IMR-90 (cell line): ENCODE measurements at regions not wholly inside any gene's neighbourhood (a gene's known extent, or its start where the extent isn't known, plus 50 kb on each side); places are given as distances from the start of the nearest gene placed in this dataset.

ENCODE experiments used
- ATAC-seq: fragments of 200-7000 bp; cut with Tn5 transposase; 2 replicates; pipeline ENCODE4 v1.9.1; 2020; ENCODE audit warnings: low read depth, mild to moderate bottlenecking, moderate library complexity
- BruUV-seq: library from RNA; stranded (reverse); fragments of 400-500 nt; replicated peaks from 2 replicates; lab custom pipeline; 2021; lab: Mats Ljungman, UMichigan
- CTCF ChIA-PET: fragments of 300-600 bp; formaldehyde crosslinking; extraction: SDS; loops from one replicate; lab custom pipeline; 2021; ENCODE audit warnings: antibody characterized with exemption; lab: Yijun Ruan, JAX
- POLR2A ChIA-PET: fragments of 300-600 bp; sonication (Branson Sonifier 250); formaldehyde crosslinking; loops from one replicate; lab custom pipeline; 2022; ENCODE audit warnings: antibody characterized with exemption; ENCODE audit not compliant: unreplicated experiment; lab: Charles Lee
- DNase-seq: peaks from one replicate; pipeline ENCODE4 v3.0.0; 2013
- H2AFZ ChIP-seq: replicated peaks from 2 replicates; pipeline ENCODE3; 2013; ENCODE audit warnings: low read length, mild to moderate bottlenecking; ENCODE audit not compliant: poor library complexity
- H2AK5ac ChIP-seq: 2 replicates; pipeline ENCODE4 v1.6.1; 2013; ENCODE audit warnings: low read depth, low read length, inconsistent platforms
- H2AK9ac ChIP-seq: replicated peaks from 2 replicates; pipeline ENCODE3; 2013; ENCODE audit warnings: mild to moderate bottlenecking, low read depth, low read length, moderate library complexity; ENCODE audit not compliant: poor library complexity
- H2BK120ac ChIP-seq: 2 replicates; pipeline ENCODE4 v1.6.1; 2013; ENCODE audit warnings: low read depth, low read length, inconsistent platforms
- H2BK15ac ChIP-seq: 3 replicates; pipeline ENCODE4 v1.6.1; 2013; ENCODE audit warnings: low read depth, low read length, inconsistent platforms
- H2BK20ac ChIP-seq: 2 replicates; pipeline ENCODE4 v1.6.1; 2013; ENCODE audit warnings: low read depth, mild to moderate bottlenecking, inconsistent platforms, low read length, moderate library complexity
- H2BK5ac ChIP-seq: 2 replicates; pipeline ENCODE4 v1.6.1; 2013; ENCODE audit warnings: mild to moderate bottlenecking, low read depth, low read length, inconsistent platforms; ENCODE audit not compliant: poor library complexity, severe bottlenecking
- H3K14ac ChIP-seq: replicated peaks from 2 replicates; pipeline ENCODE4 v1.6.1; 2013; ENCODE audit warnings: low read depth, low read length, inconsistent platforms
- H3K18ac ChIP-seq: 2 replicates; pipeline ENCODE4 v1.6.1; 2013; ENCODE audit warnings: low read depth, low read length, control low read depth
- H3K23ac ChIP-seq: 2 replicates; pipeline ENCODE4 v1.6.1; 2013; ENCODE audit warnings: low read depth, low read length, inconsistent platforms
- H3K27ac ChIP-seq: 2 replicates; pipeline ENCODE4 v1.5.1; 2013; ENCODE audit warnings: mild to moderate bottlenecking, control low read depth, low read length; ENCODE audit not compliant: insufficient read depth
- H3K27me3 ChIP-seq: 2 replicates; pipeline ENCODE4 v1.6.1; 2013; ENCODE audit warnings: low read length; ENCODE audit not compliant: control insufficient read depth, insufficient read depth
- H3K36me3 ChIP-seq: 2 replicates; pipeline ENCODE4 v1.6.1; 2013; ENCODE audit warnings: low read length, mixed read lengths; ENCODE audit not compliant: control insufficient read depth, insufficient read depth
- H3K4ac ChIP-seq: 2 replicates; pipeline ENCODE4 v1.6.1; 2013; ENCODE audit warnings: low read depth, low read length, inconsistent platforms
- H3K4me1 ChIP-seq: 2 replicates; pipeline ENCODE4 v1.6.1; 2013; ENCODE audit warnings: low read length, mixed read lengths; ENCODE audit not compliant: control insufficient read depth, insufficient read depth
- H3K4me2 ChIP-seq: 2 replicates; pipeline ENCODE4 v1.6.1; 2013; ENCODE audit warnings: low read depth, mild to moderate bottlenecking, control low read depth, low read length, moderate library complexity
- H3K4me3 ChIP-seq: 2 replicates; pipeline ENCODE4 v1.5.1; 2013; ENCODE audit warnings: low read depth, mild to moderate bottlenecking, control low read depth, low read length, moderate library complexity; ENCODE audit not compliant: insufficient read depth
- H3K56ac ChIP-seq: 2 replicates; pipeline ENCODE4 v1.6.1; 2013; ENCODE audit warnings: low read length, inconsistent platforms; ENCODE audit not compliant: insufficient read depth; ENCODE audit errors: extremely low read depth
- H3K79me1 ChIP-seq, 2 experiments: 2 replicates each; pipeline ENCODE4 v1.6.1; 2013; ENCODE audit warnings: low read length in 2 of 2, inconsistent platforms in 1 of 2, low read depth in 1 of 2
- H3K9ac ChIP-seq: 2 replicates; pipeline ENCODE4 v1.6.1; 2013; ENCODE audit warnings: low read depth, low read length, control low read depth
- H3K9me1 ChIP-seq: 2 replicates; pipeline ENCODE4 v1.6.1; 2013; ENCODE audit warnings: low read length, inconsistent platforms; ENCODE audit not compliant: insufficient read depth
- H3K9me3 ChIP-seq: 2 replicates; pipeline ENCODE4 v1.6.1; 2013; ENCODE audit warnings: low read length; ENCODE audit not compliant: control insufficient read depth, insufficient read depth
- H4K20me1 ChIP-seq: 2 replicates; pipeline ENCODE4 v1.6.1; 2013; ENCODE audit warnings: low read length, inconsistent platforms; ENCODE audit not compliant: insufficient read depth
- H4K5ac ChIP-seq: 2 replicates; pipeline ENCODE4 v1.6.1; 2013; ENCODE audit warnings: mild to moderate bottlenecking, low read depth, low read length, control low read depth
- H4K8ac ChIP-seq, 2 experiments: 2 replicates each; pipeline ENCODE4 v1.6.1; 2013; ENCODE audit warnings: low read depth in 2 of 2, low read length in 2 of 2, control low read depth in 1 of 2, inconsistent platforms in 1 of 2
- H4K91ac ChIP-seq: 2 replicates; pipeline ENCODE4 v1.6.1; 2013; ENCODE audit warnings: low read depth, low read length, inconsistent platforms; ENCODE audit not compliant: insufficient read depth
- CEBPB ChIP-seq: IDR thresholded peaks from 2 replicates; pipeline ENCODE4 v1.6.1; 2012; ENCODE audit warnings: low read depth, low read length, improper control_type of control experiment
- CHD1 ChIP-seq: IDR thresholded peaks from 2 replicates; pipeline ENCODE4 v1.6.1; 2012; ENCODE audit warnings: low read depth, low read length, improper control_type of control experiment
- RAD21 ChIP-seq: IDR thresholded peaks from 2 replicates; pipeline ENCODE4 v1.6.1; 2012; ENCODE audit warnings: low read length, improper control_type of control experiment
- RCOR1 ChIP-seq: IDR thresholded peaks from 2 replicates; pipeline ENCODE4 v1.6.1; 2012; ENCODE audit warnings: mild to moderate bottlenecking, low read length, improper control_type of control experiment; ENCODE audit not compliant: insufficient replicate concordance
- SMC3 ChIP-seq: fragments of 150-350 bp; IDR thresholded peaks from 2 replicates; pipeline ENCODE4 v1.6.1; 2016; ENCODE audit warnings: low read depth, mild to moderate bottlenecking, antibody characterized with exemption, low read length, moderate library complexity
- dilution Hi-C: fragments of 300-500 bp; cut with HindIII; formaldehyde crosslinking; loops from one replicate; pipeline ENCODE4 v1.14.3; 2018; ENCODE audit warnings: low sequenced_read_pairs; ENCODE audit not compliant: unreplicated experiment
- in situ Hi-C: fragments of 300-500 bp; cut with MboI; formaldehyde crosslinking; loops from 3 replicates; pipeline ENCODE4 v1.14.3; 2019; ENCODE audit warnings: low sequenced_read_pairs, inconsistent platforms, mixed read lengths
- intact Hi-C: fragments of 100-400 bp; cut with micrococcal nuclease; formaldehyde crosslinking; loops from 2 replicates; pipeline ENCODE4 v1.10.0; 2022
- TF ChIP-seq, protein P1 (sequence below): conservative IDR thresholded peaks from 2 replicates; pipeline ENCODE4 v1.5.1; 2012; ENCODE audit warnings: mild to moderate bottlenecking, low read depth, low read length, improper control_type of control experiment
- TF ChIP-seq, protein P2 (sequence below): fragments of 150-350 bp; IDR thresholded peaks from 2 replicates; pipeline ENCODE4 v1.6.1; 2017; ENCODE audit warnings: mild to moderate bottlenecking, antibody characterized with exemption, low read length, low read depth

DNA sequence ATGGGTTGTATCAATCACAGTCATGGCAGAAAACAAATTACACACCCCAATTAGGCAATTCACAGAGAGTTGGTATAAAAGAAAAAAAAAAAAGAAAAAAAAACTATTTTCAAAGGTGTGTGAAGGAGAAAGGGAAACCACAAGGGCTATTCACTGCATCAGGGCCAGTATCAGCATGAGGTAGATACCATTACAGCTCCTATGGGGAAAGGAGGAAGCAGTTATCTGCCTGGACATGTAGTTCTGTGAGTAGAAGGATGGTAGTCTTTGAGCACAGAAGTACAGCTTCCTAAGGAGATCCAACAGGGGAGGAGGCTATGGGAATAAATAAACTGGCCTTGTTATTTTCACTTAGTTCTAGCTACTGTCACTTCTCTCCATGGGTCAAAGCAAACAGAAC, 746.1 kb downstream of the LUZP2 start:
- intact Hi-C loops (no loop called here), in situ Hi-C loops (no loop called here), dilution Hi-C loops (no loop called here)
- Histone ChIP-seq H3K4me2 (no peak overlapping the region), H3K79me1 (no peaks in the 10 kb centered on the region), H2BK20ac (no peak overlapping the region), H4K91ac (no peak overlapping the region), H4K20me1 (no peaks in the 10 kb centered on the region), H3K4ac (no peak overlapping the region), H2BK5ac (no peak overlapping the region), H2BK120ac (no peak overlapping the region), H3K27me3 (no peaks in the 10 kb centered on the region), H2BK15ac (no peak overlapping the region), H2AK5ac (no peak overlapping the region), H2AK9ac (no peak overlapping the region), H3K4me1 (no peaks in the 10 kb centered on the region), H4K5ac (no peak overlapping the region), H3K4me3 (no peak overlapping the region), H3K9me3 (no peaks in the 10 kb centered on the region; the same call in 1 of the 2 replicates), H3K14ac (no peak overlapping the region), H3K9ac (no peak overlapping the region), H3K27ac (no peak overlapping the region), H3K18ac (no peak overlapping the region), H4K8ac (no peak overlapping the region), H3K23ac (no peak overlapping the region), H3K9me1 (no peaks in the 10 kb centered on the region), H3K36me3 (no peaks in the 10 kb centered on the region), H2AFZ (no peak overlapping the region), H3K56ac (no peak overlapping the region)
- ATAC-seq (no peak), DNase-seq (no peak)
- ChIA-PET CTCF (no interaction called here), POLR2A (no interaction called here)
- TF ChIP-seq RAD21 (no peak), CEBPB (no peak), CHD1 (no peak), RCOR1 (no peak), SMC3 (no peak)
- TF ChIP-seq, protein P1, sequence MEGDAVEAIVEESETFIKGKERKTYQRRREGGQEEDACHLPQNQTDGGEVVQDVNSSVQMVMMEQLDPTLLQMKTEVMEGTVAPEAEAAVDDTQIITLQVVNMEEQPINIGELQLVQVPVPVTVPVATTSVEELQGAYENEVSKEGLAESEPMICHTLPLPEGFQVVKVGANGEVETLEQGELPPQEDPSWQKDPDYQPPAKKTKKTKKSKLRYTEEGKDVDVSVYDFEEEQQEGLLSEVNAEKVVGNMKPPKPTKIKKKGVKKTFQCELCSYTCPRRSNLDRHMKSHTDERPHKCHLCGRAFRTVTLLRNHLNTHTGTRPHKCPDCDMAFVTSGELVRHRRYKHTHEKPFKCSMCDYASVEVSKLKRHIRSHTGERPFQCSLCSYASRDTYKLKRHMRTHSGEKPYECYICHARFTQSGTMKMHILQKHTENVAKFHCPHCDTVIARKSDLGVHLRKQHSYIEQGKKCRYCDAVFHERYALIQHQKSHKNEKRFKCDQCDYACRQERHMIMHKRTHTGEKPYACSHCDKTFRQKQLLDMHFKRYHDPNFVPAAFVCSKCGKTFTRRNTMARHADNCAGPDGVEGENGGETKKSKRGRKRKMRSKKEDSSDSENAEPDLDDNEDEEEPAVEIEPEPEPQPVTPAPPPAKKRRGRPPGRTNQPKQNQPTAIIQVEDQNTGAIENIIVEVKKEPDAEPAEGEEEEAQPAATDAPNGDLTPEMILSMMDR = no peak
- TF ChIP-seq, protein P2, sequence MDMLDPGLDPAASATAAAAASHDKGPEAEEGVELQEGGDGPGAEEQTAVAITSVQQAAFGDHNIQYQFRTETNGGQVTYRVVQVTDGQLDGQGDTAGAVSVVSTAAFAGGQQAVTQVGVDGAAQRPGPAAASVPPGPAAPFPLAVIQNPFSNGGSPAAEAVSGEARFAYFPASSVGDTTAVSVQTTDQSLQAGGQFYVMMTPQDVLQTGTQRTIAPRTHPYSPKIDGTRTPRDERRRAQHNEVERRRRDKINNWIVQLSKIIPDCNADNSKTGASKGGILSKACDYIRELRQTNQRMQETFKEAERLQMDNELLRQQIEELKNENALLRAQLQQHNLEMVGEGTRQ = no peak
- no TSS peak for BruUV-seq
